MM.1S (cell line): ENCODE measurements at regions not wholly inside any gene's neighbourhood (a gene's known extent, or its start where the extent isn't known, plus 50 kb on each side); places are given as distances from the start of the nearest gene placed in this dataset.

Experiments
- DNase-seq: peaks from one replicate; pipeline ENCODE4 v3.0.0-alpha.2; 2015
- H2AFZ ChIP-seq: fragments of 300-600 bp; sonication (generic); 2 replicates; pipeline ENCODE4 v1.6.0; 2016; ENCODE audit warnings: antibody characterized with exemption, low read length
- H3F3A ChIP-seq: fragments of 300-600 bp; sonication (generic); 2 replicates; pipeline ENCODE4 v1.6.1; 2016; ENCODE audit warnings: mild to moderate bottlenecking, antibody characterized with exemption, low read length, moderate library complexity, mixed read lengths; ENCODE audit not compliant: insufficient read depth
- H3K27ac ChIP-seq: fragments of 300-600 bp; sonication (generic); 2 replicates; pipeline ENCODE4 v1.5.1; 2016; ENCODE audit warnings: mild to moderate bottlenecking, low read length
- H3K27me3 ChIP-seq: fragments of 300-600 bp; sonication (generic); replicated peaks from 2 replicates; pipeline ENCODE4 v1.6.0; 2016; ENCODE audit warnings: low read length; ENCODE audit not compliant: insufficient read depth
- H3K36me3 ChIP-seq: fragments of 300-600 bp; sonication (generic); replicated peaks from 2 replicates; pipeline ENCODE4 v1.6.1; 2016; ENCODE audit warnings: mild to moderate bottlenecking, low read length, mixed read lengths; ENCODE audit not compliant: insufficient read depth
- H3K4me1 ChIP-seq: fragments of 300-600 bp; sonication (generic); 2 replicates; pipeline ENCODE4 v1.6.1; 2016; ENCODE audit warnings: low read length, mixed read lengths
- H3K4me2 ChIP-seq: fragments of 300-600 bp; sonication (generic); 2 replicates; pipeline ENCODE4 v1.6.0; 2016; ENCODE audit warnings: low read depth, low read length
- H3K4me3 ChIP-seq: fragments of 300-600 bp; sonication (generic); 2 replicates; pipeline ENCODE4 v1.5.1; 2016; ENCODE audit warnings: low read length, mixed read lengths
- H3K79me2 ChIP-seq: fragments of 300-600 bp; sonication (generic); 2 replicates; pipeline ENCODE4 v1.6.1; 2016; ENCODE audit warnings: mixed run types, low read length, mixed read lengths
- H3K9ac ChIP-seq: fragments of 300-600 bp; sonication (generic); 2 replicates; pipeline ENCODE4 v1.6.1; 2016; ENCODE audit warnings: low read length, mixed read lengths
- H3K9me2 ChIP-seq: fragments of 300-600 bp; sonication (generic); replicated peaks from 2 replicates; pipeline ENCODE4 v1.6.1; 2016; ENCODE audit warnings: mild to moderate bottlenecking, low read length, mixed read lengths; ENCODE audit not compliant: insufficient read depth
- H3K9me3 ChIP-seq: fragments of 300-600 bp; sonication (generic); replicated peaks from 2 replicates; pipeline ENCODE4 v1.6.1; 2016; ENCODE audit warnings: mild to moderate bottlenecking, low read length, mixed read lengths; ENCODE audit not compliant: insufficient read depth
- H4K20me1 ChIP-seq: fragments of 300-600 bp; sonication (generic); 2 replicates; pipeline ENCODE4 v1.6.1; 2016; ENCODE audit warnings: mild to moderate bottlenecking, low read length, moderate library complexity, mixed read lengths; ENCODE audit not compliant: insufficient read depth
- EZH2 ChIP-seq: fragments of 300-600 bp; sonication (generic); optimal IDR thresholded peaks from 2 replicates; pipeline ENCODE3; 2017; ENCODE audit warnings: low read depth, mild to moderate bottlenecking, antibody characterized with exemption, low read length, mixed read lengths
- EZH2phosphoT487 ChIP-seq: fragments of 300-600 bp; sonication (generic); IDR thresholded peaks from 2 replicates; pipeline ENCODE4 v1.6.1; 2018; ENCODE audit warnings: antibody characterized with exemption, low read length
- TF ChIP-seq, protein P1 (sequence below): fragments of 300-600 bp; sonication (generic); IDR thresholded peaks from 2 replicates; pipeline ENCODE4 v1.5.1; 2016; ENCODE audit warnings: antibody characterized with exemption, low read length, mixed read lengths

DNA sequence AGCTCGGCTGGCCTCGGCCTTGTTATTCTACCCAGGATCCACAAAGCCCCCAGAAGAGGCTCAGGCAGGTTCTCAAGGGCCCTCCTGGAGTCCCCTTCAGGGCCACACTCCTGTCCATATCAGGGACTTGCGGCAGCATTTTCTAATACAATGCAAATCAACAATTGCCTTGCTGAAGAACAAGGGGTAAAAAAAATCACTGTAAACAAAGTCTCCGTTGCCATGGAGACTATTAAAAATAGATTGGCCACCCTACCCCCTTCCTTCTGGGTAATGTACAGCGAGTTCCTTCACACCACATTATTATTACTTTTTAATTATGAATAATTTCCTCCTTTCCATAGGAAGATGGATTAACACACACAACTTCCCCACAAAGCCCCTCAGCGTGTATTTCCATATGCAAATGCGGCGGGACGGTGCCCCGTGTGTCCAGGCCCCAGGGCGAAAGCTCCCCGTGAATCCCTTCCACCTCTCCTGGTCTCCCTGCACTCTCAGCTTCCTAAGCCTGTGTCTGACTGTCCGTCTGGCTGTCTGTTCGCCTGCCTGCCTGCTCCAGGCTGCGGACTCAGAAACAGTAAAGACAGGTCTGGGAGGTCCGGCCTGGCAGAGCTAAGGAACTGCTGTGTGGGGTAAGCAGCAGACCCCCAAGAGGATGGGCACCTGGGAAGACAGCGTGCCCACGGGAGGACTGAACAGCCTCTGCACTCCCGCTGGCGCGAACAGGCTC lies 196.6 kb downstream of the RBFOX3 start:
- Histone ChIP-seq H3F3A (no peaks in the 10 kb centered on the region), H2AFZ (no peak overlapping the region), H4K20me1 (no peaks in the 10 kb centered on the region), H3K9me3 (no peaks in the 10 kb centered on the region), H3K36me3 (no peaks in the 10 kb centered on the region), H3K4me3 (no peak overlapping the region), H3K9me2 (no peaks in the 10 kb centered on the region), H3K79me2 (no peaks in the 10 kb centered on the region), H3K4me1 (no peaks in the 10 kb centered on the region), H3K4me2 (no peak overlapping the region), H3K27ac (no peak overlapping the region), H3K27me3 (peaks cover 100% of the 10 kb centered on the region), H3K9ac (no peak overlapping the region)
- TF ChIP-seq EZH2 (no peak), EZH2phosphoT487 (no peak)
- TF ChIP-seq, protein P1, sequence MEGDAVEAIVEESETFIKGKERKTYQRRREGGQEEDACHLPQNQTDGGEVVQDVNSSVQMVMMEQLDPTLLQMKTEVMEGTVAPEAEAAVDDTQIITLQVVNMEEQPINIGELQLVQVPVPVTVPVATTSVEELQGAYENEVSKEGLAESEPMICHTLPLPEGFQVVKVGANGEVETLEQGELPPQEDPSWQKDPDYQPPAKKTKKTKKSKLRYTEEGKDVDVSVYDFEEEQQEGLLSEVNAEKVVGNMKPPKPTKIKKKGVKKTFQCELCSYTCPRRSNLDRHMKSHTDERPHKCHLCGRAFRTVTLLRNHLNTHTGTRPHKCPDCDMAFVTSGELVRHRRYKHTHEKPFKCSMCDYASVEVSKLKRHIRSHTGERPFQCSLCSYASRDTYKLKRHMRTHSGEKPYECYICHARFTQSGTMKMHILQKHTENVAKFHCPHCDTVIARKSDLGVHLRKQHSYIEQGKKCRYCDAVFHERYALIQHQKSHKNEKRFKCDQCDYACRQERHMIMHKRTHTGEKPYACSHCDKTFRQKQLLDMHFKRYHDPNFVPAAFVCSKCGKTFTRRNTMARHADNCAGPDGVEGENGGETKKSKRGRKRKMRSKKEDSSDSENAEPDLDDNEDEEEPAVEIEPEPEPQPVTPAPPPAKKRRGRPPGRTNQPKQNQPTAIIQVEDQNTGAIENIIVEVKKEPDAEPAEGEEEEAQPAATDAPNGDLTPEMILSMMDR: no peak
- DNase-seq: no peak

DNA sequence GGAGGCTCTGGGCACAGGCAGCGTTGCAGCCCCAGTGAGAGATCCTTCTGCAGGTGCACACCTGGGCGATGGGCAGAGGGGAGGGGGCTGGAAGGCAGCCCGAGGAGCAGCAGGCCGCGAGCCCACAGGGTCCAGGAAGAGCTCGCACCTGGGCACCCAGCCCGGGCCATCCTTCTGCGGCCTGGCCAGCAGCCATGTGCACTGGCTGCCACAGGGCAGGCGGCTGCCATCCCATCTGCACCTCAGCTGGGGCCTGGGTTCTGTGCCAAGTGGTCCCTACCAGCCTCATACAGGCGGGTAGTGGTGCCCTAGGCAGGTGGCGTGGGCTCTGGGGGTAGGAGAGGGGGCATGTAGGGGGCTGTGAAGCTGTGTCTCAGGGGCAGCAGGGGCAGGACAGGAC lies 197.2 kb downstream of the RBFOX3 start:
- no peaks in the 10 kb centered on the region for H4K20me1 ChIP-seq
- no peak for TF ChIP-seq EZH2
- TF ChIP-seq EZH2phosphoT487: no peak
- TF ChIP-seq, protein P1: no peak
- H3K9me3 ChIP-seq: no peaks in the 10 kb centered on the region
- H3K9ac ChIP-seq: no peak overlapping the region
- DNase-seq: no peak
- H3K27me3 ChIP-seq: peaks cover 100% of the 10 kb centered on the region
- H3K4me2 ChIP-seq: no peak overlapping the region
- no peak overlapping the region for H3K4me3 ChIP-seq
- H3K27ac ChIP-seq: no peak overlapping the region
- H3K4me1 ChIP-seq: no peaks in the 10 kb centered on the region
- H3K79me2 ChIP-seq: no peaks in the 10 kb centered on the region
- H3K36me3 ChIP-seq: no peaks in the 10 kb centered on the region
- no peaks in the 10 kb centered on the region for H3F3A ChIP-seq
- H2AFZ ChIP-seq: no peak overlapping the region
- H3K9me2 ChIP-seq: no peaks in the 10 kb centered on the region

DNA sequence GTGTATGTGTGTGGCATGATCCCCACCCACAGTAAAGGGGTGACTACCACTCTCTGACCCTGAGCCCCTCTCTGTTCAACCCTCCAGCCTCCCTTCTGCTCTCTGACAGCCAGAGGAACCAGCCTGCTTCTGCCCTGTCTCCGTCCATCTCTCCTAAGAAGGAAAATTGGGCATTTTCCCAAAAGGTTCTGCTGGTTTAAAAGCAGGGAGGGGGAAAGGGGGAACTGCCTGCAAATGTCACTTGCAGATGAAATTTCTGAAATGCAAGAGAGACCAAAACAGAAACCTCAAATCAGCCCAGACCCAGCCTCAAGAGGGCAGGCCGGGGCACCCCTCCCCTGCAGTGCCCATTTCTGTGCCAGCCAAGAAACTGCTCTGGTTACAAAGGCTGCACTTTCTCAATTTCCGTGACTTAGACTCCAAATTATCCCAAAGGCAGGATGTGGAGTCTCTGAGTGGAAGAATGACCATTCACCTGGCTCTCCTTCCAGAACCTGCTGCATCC lies 197.9 kb downstream of the RBFOX3 start:
- Histone ChIP-seq H3F3A (no peaks in the 10 kb centered on the region), H2AFZ (no peak overlapping the region), H3K9me3 (no peaks in the 10 kb centered on the region), H3K9ac (no peak overlapping the region), H3K27ac (no peak overlapping the region), H3K4me3 (no peak overlapping the region), H3K27me3 (peaks cover 100% of the 10 kb centered on the region), H3K36me3 (no peaks in the 10 kb centered on the region), H3K9me2 (no peaks in the 10 kb centered on the region), H4K20me1 (no peaks in the 10 kb centered on the region), H3K79me2 (no peaks in the 10 kb centered on the region), H3K4me1 (no peaks in the 10 kb centered on the region), H3K4me2 (no peak overlapping the region)
- TF ChIP-seq, protein P1: no peak
- TF ChIP-seq EZH2: no peak
- no peak for TF ChIP-seq EZH2phosphoT487
- DNase-seq: no peak
